Upper lobe of right lung (tissue), 1 donor: ENCODE measurements at regions not wholly inside any gene's neighbourhood (a gene's known extent, or its start where the extent isn't known, plus 50 kb on each side); places are given as distances from the start of the nearest gene placed in this dataset.

Source experiments
- ATAC-seq: fragments of 200-7000 bp; cut with Tn5 transposase; one replicate; pipeline ENCODE4 v1.9.1; 2020; ENCODE audit warnings: mild to moderate bottlenecking, moderate library complexity
- DNase-seq: peaks from one replicate; pipeline ENCODE4 v3.0.0-alpha.2; 2020
- H3K27ac ChIP-seq: fragments of 200-600 bp; one replicate; pipeline ENCODE4 v1.8.0; 2022
- H3K27me3 ChIP-seq: fragments of 200-600 bp; one replicate; pipeline ENCODE4 v1.8.0; 2022; ENCODE audit warnings: mild to moderate bottlenecking
- H3K36me3 ChIP-seq: fragments of 200-600 bp; one replicate; pipeline ENCODE4 v1.8.0; 2022
- H3K4me1 ChIP-seq: fragments of 200-600 bp; one replicate; pipeline ENCODE4 v1.8.0; 2022
- H3K4me3 ChIP-seq: fragments of 200-600 bp; one replicate; pipeline ENCODE4 v1.8.0; 2022; ENCODE audit warnings: mild to moderate bottlenecking
- H3K9me3 ChIP-seq: fragments of 200-600 bp; one replicate; pipeline ENCODE4 v1.8.0; 2022
- intact Hi-C: fragments of 100-400 bp; cut with DNase I; formaldehyde crosslinking; loops from one replicate; pipeline ENCODE4 v1.11.0; 2022
- TF ChIP-seq, protein P1 (sequence below): fragments of 200-600 bp; IDR thresholded peaks from one replicate; pipeline ENCODE4 v1.8.0; 2022; ENCODE audit warnings: antibody characterized with exemption
- donor health status: DM: no; HTN: yes; CAD: no; lungs with severe emphysema.

DNA sequence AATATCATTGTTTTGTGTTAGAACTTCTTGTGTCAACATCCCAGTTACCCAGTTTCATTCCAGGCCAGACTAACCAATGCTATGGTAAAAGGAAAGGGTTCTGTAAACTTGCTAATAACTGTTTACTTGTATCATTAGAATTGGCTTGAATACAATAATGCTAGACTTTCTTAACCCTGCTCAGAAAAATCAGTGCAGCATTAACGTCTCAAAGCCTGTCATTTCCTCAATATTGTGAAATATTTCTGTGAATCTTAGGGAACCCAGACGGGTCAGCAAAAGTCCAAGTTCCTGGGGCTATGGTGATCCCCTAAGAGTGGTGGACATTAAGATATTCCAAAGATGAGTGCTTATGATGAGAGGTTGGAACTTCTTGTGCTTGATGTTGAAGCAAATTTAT, 541.2 kb upstream of the MAGEB18 start:
- Histone ChIP-seq H3K27me3 (no peaks in the 10 kb centered on the region), H3K4me1 (no peaks in the 10 kb centered on the region), H3K36me3 (no peaks in the 10 kb centered on the region), H3K9me3 (no peaks in the 10 kb centered on the region), H3K27ac (no peak overlapping the region), H3K4me3 (no peak overlapping the region)
- ATAC-seq (no peak), DNase-seq (no peak)
- TF ChIP-seq, protein P1, sequence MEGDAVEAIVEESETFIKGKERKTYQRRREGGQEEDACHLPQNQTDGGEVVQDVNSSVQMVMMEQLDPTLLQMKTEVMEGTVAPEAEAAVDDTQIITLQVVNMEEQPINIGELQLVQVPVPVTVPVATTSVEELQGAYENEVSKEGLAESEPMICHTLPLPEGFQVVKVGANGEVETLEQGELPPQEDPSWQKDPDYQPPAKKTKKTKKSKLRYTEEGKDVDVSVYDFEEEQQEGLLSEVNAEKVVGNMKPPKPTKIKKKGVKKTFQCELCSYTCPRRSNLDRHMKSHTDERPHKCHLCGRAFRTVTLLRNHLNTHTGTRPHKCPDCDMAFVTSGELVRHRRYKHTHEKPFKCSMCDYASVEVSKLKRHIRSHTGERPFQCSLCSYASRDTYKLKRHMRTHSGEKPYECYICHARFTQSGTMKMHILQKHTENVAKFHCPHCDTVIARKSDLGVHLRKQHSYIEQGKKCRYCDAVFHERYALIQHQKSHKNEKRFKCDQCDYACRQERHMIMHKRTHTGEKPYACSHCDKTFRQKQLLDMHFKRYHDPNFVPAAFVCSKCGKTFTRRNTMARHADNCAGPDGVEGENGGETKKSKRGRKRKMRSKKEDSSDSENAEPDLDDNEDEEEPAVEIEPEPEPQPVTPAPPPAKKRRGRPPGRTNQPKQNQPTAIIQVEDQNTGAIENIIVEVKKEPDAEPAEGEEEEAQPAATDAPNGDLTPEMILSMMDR: no peak
- intact Hi-C loops: no loop called here

DNA sequence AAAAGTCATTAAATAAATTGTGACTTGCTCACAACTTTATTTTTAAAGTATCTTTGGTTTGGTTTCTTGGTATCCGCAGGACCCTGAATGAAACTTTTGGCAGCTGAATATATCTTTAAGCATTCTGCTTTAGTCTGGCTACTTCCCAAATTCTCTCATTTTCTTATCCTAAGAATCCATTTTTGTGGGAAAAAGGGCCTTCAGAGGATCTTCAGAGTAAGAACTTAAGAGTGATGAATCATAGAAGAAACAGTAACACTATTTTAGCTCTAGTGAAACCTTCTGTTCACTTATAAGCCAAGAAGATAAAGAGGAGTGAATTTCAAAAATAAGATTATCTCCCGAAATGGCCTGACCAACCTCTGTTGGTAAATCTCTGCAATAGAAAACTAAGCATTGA, 540.6 kb upstream of the MAGEB18 start:
- DNase-seq (no peak), ATAC-seq (no peak)
- no peaks in the 10 kb centered on the region for H3K27me3 ChIP-seq
- no peaks in the 10 kb centered on the region for H3K4me1 ChIP-seq
- no peak overlapping the region for H3K27ac ChIP-seq
- H3K4me3 ChIP-seq: no peak overlapping the region
- TF ChIP-seq, protein P1: no peak
- no peaks in the 10 kb centered on the region for H3K36me3 ChIP-seq
- H3K9me3 ChIP-seq: no peaks in the 10 kb centered on the region
- intact Hi-C loops: no loop called here

DNA sequence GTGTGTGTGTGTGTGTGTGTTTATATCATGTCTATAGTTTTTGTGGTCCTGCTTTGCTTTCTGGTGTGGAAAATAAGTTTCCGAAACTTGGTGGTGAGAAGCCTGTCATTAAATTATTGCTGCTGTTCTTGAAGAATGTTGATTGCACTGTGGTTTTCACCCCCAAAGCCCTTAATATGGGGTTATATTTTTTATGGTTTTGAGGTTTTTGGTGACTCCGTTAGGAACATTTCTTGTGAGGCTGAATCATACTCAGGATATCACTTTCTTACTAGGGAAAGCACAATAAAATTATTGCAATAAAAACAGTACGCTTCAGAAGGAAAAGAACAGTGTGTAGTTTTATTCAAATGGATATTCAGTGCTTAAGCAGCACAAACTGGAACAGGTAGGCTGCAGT, 539.1 kb upstream of the MAGEB18 start:
- no peaks in the 10 kb centered on the region for H3K9me3 ChIP-seq
- H3K4me1 ChIP-seq: no peaks in the 10 kb centered on the region
- H3K36me3 ChIP-seq: no peaks in the 10 kb centered on the region
- H3K4me3 ChIP-seq: no peak overlapping the region
- no peak for ATAC-seq
- intact Hi-C loops: no loop called here
- no peak overlapping the region for H3K27ac ChIP-seq
- TF ChIP-seq, protein P1: no peak
- no peaks in the 10 kb centered on the region for H3K27me3 ChIP-seq
- no peak for DNase-seq

DNA sequence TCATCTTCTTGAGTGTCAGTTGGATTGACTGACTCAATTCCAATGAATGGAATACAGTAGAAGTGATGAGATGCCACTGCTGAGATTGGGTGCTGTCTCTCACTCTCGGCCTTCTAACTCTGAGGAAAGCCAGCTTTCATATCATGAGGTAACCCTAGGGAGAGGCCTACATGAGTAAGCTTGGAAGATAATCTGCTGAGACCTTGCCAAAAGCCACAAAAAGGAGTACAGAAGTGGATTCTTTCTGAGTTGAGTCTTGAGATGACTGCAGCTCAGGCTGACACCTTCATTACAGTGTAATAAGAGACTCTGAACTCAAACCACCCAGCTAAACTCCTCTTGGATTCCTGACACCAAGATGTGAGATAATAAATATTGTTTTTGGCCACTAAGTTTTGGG, 537.4 kb upstream of the MAGEB18 start:
- no peak overlapping the region for H3K27ac ChIP-seq
- no peaks in the 10 kb centered on the region for H3K27me3 ChIP-seq
- no peaks in the 10 kb centered on the region for H3K36me3 ChIP-seq
- H3K9me3 ChIP-seq: no peaks in the 10 kb centered on the region
- H3K4me3 ChIP-seq: no peak overlapping the region
- intact Hi-C loops: no loop called here
- ATAC-seq (no peak), DNase-seq (no peak)
- H3K4me1 ChIP-seq: no peaks in the 10 kb centered on the region
- TF ChIP-seq, protein P1: no peak

DNA sequence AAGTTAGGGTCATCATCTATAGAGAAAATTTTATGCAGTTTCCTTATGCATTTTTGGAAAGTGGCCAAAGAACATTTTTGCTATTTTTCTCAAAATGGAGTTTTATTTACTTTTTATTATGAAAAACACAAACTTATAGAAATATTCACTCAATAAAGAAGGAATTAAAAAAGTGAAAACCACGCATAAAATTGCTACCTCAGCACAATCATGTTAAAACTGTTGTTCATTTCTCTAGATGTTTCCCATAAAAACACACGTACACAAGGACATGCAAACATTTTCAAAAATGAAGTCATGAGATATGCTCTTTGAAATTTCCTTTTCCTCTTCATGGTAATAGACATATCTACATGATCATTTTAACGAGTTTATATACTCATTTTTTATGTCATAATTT, 536.8 kb upstream of the MAGEB18 start:
- no peak for ATAC-seq
- no peak overlapping the region for H3K4me3 ChIP-seq
- H3K27me3 ChIP-seq: no peaks in the 10 kb centered on the region
- no peaks in the 10 kb centered on the region for H3K4me1 ChIP-seq
- H3K27ac ChIP-seq: no peak overlapping the region
- H3K36me3 ChIP-seq: no peaks in the 10 kb centered on the region
- no peak for DNase-seq
- TF ChIP-seq, protein P1: no peak
- H3K9me3 ChIP-seq: no peaks in the 10 kb centered on the region
- intact Hi-C loops: no loop called here

DNA sequence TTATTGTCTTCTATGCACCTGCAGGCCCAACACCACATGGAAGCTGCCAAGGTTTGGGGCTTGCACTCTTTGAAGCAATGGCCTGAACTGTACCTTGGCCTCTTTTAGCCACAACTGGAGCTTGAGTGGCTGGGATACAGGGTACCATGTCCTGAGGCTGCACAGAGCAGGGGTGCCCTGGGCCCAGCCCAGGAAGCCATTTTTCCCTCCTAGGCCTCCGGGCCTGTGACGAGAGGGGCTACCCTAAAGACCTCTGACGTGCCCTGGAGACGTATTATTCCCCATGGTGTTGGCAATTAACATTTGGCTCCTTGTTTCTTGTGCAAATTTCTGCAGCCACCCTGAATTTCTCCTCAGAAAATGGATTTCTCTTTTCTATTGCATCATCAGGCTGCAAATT, 519.9 kb upstream of the MAGEB18 start:
- ATAC-seq (no peak), DNase-seq (no peak)
- no peak overlapping the region for H3K27ac ChIP-seq
- no peak overlapping the region for H3K4me3 ChIP-seq
- no peaks in the 10 kb centered on the region for H3K36me3 ChIP-seq
- TF ChIP-seq, protein P1: no peak
- no peaks in the 10 kb centered on the region for H3K4me1 ChIP-seq
- intact Hi-C loops: no loop called here
- H3K9me3 ChIP-seq: no peaks in the 10 kb centered on the region
- H3K27me3 ChIP-seq: no peaks in the 10 kb centered on the region
